ENCODE measurements at regions not wholly inside any gene's neighbourhood (a gene's known extent, or its start where the extent isn't known, plus 50 kb on each side); places are given as distances from the start of the nearest gene placed in this dataset.

DNA sequence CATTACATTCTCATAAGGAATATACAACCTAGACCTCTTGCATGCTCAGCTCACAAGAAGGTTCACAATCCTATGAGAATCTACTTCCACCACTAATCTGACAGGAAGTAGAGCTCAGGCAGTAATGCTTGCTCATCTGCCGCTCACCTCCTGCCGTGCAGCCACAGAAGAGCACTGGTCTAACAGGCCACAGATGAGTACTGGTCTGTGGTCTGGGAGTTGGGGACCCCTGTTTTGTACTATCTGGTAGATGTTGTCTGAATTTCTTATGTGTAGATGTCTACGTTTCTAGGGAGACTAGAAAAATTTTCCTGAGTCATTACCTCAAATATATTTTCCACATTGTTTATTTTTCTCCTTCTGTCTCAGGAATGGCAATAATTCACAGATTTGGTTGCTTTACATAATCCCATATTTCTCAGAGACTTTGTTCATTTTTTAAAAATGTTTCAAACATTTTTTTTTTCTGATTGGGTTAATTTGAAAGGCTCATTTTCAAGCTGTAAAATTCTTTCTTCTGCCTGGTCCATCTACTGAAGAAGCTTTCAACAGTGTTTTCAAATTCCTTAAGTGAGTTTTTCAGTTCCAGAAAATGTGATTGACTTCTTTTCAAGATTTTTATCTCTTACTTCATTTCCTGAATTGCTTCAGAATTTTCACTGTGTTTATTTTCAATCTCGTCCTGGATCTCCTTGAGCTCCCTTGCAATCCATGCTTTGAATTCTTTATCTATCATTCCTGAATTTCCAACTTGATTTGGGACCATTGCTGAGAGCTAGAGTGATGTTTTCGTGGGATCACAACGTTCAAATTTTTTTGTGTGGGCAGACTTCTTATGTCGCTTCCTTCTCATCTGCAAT, 1322.2 kb downstream of the PCDH9 start:
- TF ChIP-seq CTCF (conservative IDR thresholded peaks at IDR 0.05; ENCODE audit: low read depth in 2 of 2) (no peak), POLR2AphosphoS5 (IDR thresholded peaks at IDR 0.05; ENCODE audit: low read depth) (no peak), EZH2 (IDR thresholded peaks at IDR 0.05; ENCODE audit: low read depth, unreplicated experiment) (no peak), REST (IDR thresholded peaks at IDR 0.05; ENCODE audit: unreplicated experiment) (no peak), EZH2phosphoT487 (IDR thresholded peaks at IDR 0.05; ENCODE audit: unreplicated experiment) (no peak), STAT1 (IDR thresholded peaks at IDR 0.05; ENCODE audit: unreplicated experiment) (no peak), JUNB (IDR thresholded peaks at IDR 0.05; ENCODE audit: unreplicated experiment) (no peak), CREB1 (CRISPR knock-in tag; IDR thresholded peaks at IDR 0.05; ENCODE audit: low read depth) (no peak), ZNF114 (CRISPR knock-in tag; IDR thresholded peaks at IDR 0.05) (no peak), ZNF331 (CRISPR knock-in tag; IDR thresholded peaks at IDR 0.05; ENCODE audit: low read depth) (no peak), NANOG (IDR thresholded peaks at IDR 0.05; ENCODE audit: borderline replicate concordance) (no peak)
- TF ChIP-seq, protein P1, sequence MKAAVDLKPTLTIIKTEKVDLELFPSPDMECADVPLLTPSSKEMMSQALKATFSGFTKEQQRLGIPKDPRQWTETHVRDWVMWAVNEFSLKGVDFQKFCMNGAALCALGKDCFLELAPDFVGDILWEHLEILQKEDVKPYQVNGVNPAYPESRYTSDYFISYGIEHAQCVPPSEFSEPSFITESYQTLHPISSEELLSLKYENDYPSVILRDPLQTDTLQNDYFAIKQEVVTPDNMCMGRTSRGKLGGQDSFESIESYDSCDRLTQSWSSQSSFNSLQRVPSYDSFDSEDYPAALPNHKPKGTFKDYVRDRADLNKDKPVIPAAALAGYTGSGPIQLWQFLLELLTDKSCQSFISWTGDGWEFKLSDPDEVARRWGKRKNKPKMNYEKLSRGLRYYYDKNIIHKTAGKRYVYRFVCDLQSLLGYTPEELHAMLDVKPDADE (IDR thresholded peaks at IDR 0.05), result no peak
- TF ChIP-seq, protein P2, sequence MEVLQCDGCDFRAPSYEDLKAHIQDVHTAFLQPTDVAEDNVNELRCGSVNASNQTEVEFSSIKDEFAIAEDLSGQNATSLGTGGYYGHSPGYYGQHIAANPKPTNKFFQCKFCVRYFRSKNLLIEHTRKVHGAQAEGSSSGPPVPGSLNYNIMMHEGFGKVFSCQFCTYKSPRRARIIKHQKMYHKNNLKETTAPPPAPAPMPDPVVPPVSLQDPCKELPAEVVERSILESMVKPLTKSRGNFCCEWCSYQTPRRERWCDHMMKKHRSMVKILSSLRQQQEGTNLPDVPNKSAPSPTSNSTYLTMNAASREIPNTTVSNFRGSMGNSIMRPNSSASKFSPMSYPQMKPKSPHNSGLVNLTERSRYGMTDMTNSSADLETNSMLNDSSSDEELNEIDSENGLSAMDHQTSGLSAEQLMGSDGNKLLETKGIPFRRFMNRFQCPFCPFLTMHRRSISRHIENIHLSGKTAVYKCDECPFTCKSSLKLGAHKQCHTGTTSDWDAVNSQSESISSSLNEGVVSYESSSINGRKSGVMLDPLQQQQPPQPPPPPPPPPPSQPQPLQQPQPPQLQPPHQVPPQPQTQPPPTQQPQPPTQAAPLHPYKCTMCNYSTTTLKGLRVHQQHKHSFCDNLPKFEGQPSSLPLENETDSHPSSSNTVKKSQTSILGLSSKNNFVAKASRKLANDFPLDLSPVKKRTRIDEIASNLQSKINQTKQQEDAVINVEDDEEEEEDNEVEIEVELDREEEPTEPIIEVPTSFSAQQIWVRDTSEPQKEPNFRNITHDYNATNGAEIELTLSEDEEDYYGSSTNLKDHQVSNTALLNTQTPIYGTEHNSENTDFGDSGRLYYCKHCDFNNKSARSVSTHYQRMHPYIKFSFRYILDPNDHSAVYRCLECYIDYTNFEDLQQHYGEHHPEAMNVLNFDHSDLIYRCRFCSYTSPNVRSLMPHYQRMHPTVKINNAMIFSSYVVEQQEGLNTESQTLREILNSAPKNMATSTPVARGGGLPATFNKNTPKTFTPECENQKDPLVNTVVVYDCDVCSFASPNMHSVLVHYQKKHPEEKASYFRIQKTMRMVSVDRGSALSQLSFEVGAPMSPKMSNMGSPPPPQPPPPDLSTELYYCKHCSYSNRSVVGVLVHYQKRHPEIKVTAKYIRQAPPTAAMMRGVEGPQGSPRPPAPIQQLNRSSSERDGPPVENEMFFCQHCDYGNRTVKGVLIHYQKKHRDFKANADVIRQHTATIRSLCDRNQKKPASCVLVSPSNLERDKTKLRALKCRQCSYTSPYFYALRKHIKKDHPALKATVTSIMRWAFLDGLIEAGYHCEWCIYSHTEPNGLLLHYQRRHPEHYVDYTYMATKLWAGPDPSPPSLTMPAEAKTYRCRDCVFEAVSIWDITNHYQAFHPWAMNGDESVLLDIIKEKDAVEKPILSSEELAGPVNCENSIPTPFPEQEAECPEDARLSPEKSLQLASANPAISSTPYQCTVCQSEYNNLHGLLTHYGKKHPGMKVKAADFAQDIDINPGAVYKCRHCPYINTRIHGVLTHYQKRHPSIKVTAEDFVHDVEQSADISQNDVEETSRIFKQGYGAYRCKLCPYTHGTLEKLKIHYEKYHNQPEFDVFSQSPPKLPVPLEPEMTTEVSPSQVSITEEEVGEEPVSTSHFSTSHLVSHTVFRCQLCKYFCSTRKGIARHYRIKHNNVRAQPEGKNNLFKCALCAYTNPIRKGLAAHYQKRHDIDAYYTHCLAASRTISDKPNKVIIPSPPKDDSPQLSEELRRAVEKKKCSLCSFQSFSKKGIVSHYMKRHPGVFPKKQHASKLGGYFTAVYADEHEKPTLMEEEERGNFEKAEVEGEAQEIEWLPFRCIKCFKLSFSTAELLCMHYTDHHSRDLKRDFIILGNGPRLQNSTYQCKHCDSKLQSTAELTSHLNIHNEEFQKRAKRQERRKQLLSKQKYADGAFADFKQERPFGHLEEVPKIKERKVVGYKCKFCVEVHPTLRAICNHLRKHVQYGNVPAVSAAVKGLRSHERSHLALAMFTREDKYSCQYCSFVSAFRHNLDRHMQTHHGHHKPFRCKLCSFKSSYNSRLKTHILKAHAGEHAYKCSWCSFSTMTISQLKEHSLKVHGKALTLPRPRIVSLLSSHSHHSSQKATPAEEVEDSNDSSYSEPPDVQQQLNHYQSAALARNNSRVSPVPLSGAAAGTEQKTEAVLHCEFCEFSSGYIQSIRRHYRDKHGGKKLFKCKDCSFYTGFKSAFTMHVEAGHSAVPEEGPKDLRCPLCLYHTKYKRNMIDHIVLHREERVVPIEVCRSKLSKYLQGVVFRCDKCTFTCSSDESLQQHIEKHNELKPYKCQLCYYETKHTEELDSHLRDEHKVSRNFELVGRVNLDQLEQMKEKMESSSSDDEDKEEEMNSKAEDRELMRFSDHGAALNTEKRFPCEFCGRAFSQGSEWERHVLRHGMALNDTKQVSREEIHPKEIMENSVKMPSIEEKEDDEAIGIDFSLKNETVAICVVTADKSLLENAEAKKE (CRISPR knock-in tag; IDR thresholded peaks at IDR 0.05), result no peak

Data from GM23338 (cell line).